ENCODE measurements at regions not wholly inside any gene's neighbourhood (a gene's known extent, or its start where the extent isn't known, plus 50 kb on each side); places are given as distances from the start of the nearest gene placed in this dataset.
A peak's percentile ranks its signal among the peaks of the same experiment; 100 is the strongest.
"Not testable (repeated sequence)": the region's sequence is repeated elsewhere in the genome, so short reads cannot be mapped to it uniquely, and the experiment has no call there.

DNA sequence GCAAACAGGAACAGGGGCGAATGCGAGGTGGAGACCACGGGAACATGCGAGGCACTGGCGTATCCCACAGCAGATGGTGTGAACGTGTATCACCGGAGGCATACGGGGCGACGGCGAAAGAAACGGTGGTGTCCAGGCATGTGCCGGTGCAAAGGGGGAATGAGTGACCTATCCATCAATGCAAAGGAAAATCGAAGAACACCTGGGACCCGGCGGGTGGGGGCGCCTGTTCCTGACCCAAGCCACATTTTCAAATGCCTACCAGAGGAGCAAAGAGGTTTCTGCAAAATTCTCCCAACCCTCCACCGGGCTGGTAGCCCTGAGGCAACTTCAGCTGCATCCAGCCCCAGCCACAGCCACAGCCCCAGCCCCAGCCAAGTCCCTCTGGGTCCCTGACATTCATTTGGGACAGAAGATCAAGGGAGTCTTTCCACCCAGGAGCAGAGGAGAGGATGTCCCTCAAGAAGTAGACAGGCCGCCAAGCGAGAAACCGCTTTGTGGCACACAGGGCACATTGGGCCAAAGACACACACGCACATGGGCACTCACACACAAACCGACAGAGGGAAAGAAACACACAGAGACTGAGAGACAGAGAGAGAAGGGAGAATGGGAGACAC lies 164.0 kb upstream of the ZNF337 start:
- ChIA-PET POLR2A (ENCODE audit: low non-redundant PET) (interaction anchor here (0.6 kb wide), 1 partner anchor 249 kb away, joined by 3 read pairs; no protein-coding TSS in a partner anchor), CTCF (interaction anchor here (0.7 kb wide), 1 partner anchor 182 kb away, joined by 4 read pairs; no protein-coding TSS in a partner anchor)
- TF ChIP-seq, protein P1, sequence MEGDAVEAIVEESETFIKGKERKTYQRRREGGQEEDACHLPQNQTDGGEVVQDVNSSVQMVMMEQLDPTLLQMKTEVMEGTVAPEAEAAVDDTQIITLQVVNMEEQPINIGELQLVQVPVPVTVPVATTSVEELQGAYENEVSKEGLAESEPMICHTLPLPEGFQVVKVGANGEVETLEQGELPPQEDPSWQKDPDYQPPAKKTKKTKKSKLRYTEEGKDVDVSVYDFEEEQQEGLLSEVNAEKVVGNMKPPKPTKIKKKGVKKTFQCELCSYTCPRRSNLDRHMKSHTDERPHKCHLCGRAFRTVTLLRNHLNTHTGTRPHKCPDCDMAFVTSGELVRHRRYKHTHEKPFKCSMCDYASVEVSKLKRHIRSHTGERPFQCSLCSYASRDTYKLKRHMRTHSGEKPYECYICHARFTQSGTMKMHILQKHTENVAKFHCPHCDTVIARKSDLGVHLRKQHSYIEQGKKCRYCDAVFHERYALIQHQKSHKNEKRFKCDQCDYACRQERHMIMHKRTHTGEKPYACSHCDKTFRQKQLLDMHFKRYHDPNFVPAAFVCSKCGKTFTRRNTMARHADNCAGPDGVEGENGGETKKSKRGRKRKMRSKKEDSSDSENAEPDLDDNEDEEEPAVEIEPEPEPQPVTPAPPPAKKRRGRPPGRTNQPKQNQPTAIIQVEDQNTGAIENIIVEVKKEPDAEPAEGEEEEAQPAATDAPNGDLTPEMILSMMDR (conservative IDR thresholded peaks at IDR 0.05; ENCODE audit: low read depth) = no peak
- no peak overlapping the region for H3K27ac ChIP-seq
- DNase-seq (ENCODE audit: low spot score) = no peak

DNA sequence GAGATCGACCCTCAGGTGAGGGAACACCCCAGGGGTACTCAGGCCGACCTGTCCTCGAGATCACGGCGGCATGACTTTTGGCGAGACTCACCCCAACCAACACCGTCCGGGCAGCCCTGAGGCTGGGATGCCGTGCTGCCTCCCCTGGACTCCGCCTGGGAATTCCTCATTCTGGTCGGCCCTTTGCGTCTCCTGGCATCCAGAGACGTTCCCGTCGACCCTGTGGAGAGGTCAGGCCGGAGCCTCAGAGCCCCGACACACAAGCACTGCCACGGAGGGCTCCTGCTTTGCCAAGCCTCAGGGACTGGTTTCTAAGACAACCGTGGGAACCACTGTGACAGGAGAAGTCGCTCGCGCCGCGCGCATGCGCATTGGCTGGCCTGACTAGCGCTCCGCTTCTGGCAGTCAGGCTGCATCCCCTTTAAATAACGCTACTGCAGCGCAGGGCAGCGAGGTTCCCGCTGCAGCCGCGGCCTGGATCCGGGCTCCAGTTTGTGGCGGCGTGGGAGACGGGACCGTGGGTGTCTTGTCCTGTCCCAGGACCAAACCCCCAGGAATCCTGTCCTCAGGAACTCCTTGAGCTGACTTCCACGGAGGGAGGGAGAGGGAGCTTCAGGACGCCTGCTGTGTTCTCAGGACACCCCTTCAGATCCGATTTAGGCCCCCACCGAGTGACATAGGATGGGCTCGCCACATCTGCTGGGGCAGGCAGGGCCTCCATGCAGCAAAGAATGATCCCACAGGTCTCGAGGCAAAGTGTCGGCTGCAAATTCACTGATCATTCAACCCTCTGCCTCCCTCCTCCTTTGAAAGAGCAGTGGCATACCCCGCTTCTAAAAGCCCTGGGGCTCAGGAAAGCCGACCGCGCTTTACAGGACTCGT lies 163.2 kb upstream of the ZNF337 start:
- POLR2A ChIA-PET (ENCODE audit: low non-redundant PET) = no interaction called here
- H3K27ac ChIP-seq = no peak overlapping the region
- TF ChIP-seq, protein P1 (conservative IDR thresholded peaks at IDR 0.05; ENCODE audit: low read depth) = no peak
- DNase-seq (ENCODE audit: low spot score) = peak; percentile 29
- CTCF ChIA-PET = no interaction called here

DNA sequence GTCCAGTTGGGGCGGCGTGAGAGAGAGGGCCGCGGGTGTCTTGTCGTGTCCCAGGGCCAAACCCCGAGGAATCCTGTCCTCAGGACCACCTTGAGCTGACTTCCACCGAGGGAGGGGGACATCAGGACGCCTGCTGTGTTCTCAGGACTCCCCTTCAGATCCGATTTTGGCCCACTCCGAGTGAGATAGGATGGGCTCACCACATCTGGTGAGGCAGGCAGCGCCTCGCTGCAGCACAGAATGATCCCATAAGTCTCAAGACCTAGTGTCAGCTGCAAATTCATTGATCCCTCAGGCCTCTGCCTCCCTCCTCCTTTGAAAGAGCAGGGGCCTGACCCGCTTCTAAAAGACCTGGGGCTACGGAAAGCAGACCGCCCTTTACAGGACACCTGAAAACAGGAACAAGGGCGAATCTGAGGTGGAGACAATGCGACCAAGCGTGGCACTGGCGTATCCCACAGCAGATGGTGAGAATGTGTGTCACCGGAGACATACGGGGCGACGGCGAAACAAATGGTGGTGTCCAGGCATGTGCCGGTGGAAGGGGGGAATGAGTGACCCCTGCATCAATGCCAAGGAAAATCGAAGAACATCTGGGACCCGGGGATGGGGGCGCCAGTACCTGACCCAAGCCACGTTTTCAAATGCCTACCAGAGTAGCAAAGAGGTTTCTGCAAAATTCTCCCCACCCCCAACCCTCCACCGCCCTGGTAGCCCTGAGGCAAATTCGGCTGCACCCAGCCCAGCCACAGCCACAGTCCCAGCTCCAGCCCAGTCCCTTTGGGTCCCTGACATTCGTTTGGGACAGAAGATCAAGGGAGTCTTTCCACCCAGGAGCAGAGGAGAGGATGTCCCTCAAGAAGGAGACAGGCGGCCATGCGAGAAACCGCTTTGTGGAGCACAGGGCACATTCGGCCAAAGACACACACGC lies 162.1 kb upstream of the ZNF337 start:
- no peak for DNase-seq (ENCODE audit: low spot score)
- TF ChIP-seq, protein P1 (conservative IDR thresholded peaks at IDR 0.05; ENCODE audit: low read depth) = no peak
- CTCF ChIA-PET = no interaction called here
- no peak overlapping the region for H3K27ac ChIP-seq
- POLR2A ChIA-PET (ENCODE audit: low non-redundant PET) = no interaction called here

DNA sequence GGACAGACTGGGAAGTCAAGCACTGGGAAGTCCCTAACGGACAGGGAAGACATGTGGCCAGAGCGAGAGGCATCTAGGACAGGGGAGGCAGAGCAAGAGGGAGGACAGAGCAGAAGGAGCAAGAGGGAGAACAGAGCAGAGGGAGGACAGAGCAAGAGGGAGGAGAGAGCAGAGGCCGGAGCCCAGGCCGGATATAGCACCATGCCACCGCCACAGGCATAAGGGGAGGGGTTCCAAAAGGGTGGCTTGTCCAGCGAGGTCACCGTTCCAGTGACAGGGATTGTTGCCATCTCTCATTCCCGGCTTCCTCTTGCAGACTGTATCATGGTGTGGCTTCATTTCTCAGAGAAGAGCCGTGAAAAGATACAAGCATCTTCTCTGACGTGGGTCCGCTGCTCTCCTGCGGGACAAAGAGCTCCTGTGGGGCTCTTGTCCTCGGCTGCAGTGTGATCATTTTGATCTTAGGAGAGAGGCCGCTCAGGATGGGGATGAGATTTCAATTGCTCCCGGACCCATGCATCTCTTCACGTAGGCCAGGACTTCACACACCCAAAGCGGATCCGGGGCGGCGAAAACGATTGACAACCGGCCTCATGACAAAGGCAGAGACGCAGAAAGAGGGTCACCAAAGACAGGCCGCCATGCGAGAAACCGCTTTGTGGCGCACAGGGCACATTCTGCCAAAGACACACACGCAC lies 160.6 kb upstream of the ZNF337 start:
- CTCF ChIA-PET; POLR2A ChIA-PET (ENCODE audit: low non-redundant PET); DNase-seq (ENCODE audit: low spot score); H3K27ac ChIP-seq: not testable (repeated sequence)

DNA sequence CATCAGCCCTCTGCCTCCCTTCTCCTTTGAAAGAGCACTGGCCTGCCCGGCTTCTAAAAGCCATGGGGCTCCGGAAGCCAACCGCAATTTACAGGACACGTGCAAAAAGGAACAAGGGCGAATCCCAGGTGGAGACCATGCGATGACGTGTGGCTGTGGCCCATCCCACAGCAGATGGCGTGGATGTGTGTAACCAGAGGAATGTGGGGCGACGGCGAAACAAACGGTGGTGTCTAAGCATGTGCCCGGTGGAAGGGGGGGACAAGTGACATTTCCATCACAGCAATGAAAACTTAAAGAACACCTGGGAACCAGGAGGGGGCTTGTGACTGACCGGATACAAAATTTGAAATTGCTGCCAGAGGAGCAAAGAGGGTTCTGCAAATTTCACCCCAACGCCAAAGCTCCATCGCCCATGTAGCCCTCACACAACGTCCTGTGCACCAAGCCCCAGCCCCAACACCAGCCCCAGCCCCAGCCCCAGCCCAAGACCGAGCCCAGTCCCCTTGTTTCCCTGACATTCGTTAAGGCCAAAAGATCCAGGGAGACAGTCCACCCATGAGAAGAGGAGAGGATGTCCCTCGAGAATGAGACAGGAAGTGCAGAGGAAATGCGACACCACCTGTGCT lies 159.7 kb upstream of the ZNF337 start:
- ChIA-PET POLR2A (ENCODE audit: low non-redundant PET) (no interaction called here), CTCF (no interaction called here)
- DNase-seq (ENCODE audit: low spot score) = no peak
- H3K27ac ChIP-seq = no peak overlapping the region
- TF ChIP-seq, protein P1 (conservative IDR thresholded peaks at IDR 0.05; ENCODE audit: low read depth) = no peak

DNA sequence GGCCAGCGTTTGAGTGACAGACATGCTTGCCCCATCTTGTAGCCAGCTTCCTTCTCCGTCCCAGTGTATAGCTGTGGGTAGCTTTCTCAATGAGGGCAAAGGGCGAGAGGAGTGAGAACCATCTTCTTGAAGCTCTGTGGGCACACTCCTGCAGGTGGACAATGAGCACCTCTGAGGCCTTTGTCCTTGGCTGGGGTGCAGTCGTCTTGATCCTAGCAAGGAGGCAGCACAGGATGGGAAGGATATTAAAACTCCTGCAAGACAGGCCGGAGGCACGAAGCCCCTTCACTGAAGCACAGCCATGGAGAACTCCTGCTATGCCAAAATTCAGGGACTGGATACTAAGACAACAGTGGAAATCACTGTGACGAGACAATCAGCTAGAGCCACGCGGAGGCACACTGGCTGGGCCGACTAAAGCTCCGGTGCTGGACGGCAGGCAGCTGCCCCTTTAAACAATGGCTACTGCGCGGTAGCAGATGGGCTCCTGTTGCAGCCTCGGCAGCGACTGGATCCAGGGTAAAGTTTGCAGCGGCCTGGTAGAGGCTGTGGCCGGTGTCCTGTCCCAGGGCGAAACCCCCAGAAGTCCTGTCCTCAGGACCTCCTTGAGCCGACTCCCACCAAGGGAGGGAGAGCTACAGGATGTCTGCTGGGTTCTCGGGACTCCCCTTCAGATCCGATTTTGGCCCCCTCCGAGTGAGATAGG lies 159.0 kb upstream of the ZNF337 start:
- DNase-seq (ENCODE audit: low spot score); CTCF ChIA-PET; H3K27ac ChIP-seq; POLR2A ChIA-PET (ENCODE audit: low non-redundant PET): not testable (repeated sequence)

DNA sequence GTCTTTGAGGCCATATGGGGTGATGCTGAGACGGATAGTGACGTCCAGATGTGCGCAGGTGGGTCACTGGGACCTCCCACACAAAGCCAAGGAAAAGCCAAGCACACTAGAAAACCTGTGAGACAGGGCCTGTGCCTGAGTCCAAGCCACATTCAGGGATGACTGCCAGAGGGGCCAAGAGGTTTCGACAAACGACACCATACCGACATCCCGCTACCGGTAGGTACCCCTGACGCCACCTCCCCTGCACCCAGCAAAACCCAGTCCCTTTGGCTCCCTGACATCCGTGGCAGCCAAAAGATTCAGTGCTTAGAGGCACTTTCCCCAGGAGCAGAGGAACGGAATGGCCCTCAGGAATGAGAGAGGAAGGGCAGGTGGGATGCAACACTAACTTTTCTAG lies 158.0 kb upstream of the ZNF337 start:
- CTCF ChIA-PET; DNase-seq (ENCODE audit: low spot score); H3K27ac ChIP-seq; POLR2A ChIA-PET (ENCODE audit: low non-redundant PET): not testable (repeated sequence)

DNA sequence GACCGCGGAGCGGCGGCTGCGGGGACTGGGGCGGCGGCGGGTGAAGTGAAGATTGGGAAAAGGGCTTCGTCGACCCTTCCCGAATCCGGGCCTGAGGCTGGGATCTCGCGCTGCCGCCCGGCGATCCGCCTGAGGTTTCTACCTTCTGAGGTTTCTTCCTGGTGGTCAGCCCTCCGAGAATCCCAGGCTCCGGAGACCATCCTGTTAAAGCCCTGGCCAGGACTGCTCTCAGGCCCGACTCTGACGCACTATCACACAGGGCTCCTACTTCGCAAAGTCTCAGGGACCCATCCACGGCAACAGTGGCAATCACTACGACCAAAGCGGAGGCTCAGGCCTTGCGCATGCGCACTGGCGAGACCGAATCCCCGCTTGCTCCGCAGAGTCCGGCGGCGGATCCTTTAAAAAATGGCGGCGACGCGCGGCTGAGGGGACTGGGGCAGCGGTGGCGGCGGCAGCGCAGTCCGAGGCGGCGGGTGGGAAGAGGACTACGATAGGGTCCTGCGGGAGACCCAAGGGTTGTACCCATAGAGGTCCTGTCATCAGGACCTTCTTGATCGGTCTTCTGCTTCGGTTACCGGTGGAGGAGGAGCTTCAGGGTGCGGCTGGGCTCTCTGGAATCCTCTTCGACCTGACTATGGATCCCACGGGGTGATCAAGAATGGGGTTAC lies 157.2 kb upstream of the ZNF337 start:
- peak; percentile 62 for DNase-seq (ENCODE audit: low spot score)
- CTCF ChIA-PET; POLR2A ChIA-PET (ENCODE audit: low non-redundant PET): not testable (repeated sequence)
- peak overlapping the region; percentile 68 for H3K27ac ChIP-seq

DNA sequence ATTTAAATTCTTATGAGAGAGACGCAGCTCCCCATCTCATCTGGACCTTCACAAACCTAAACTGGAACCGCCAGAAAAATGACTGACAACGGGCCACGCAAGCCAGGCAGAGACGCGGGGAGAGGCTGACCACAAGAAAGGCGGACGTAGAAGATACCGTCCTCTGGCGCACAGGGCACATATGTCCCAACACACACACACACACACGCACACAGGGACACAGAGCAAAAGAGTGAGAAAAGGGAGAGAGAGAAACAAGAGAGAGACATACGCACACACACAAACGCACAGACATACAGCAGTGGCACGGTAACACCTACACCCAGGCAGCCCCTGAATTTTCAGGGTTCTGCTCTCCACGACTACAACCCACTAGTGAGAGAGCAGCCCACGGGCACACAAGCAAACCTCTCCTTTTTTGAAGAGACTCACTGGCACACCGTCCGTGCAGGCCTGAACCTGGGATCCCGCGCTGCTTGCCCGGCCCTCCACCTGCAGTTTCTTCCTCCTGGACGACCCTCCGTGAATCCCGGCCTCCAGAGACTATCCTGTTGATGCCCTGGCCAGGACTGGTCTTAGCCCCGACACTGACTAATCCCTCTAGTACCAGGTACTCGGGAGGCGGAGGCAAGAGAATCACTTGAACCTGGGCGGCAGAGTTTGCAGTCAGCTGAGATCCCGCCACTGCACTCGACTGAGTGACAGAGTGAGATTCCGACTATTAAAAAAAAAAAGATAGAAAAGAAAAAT lies 156.5 kb upstream of the ZNF337 start:
- CTCF ChIA-PET = not testable (repeated sequence)

More for the DNA sequence above, 156.5 kb upstream of the ZNF337 start:
- POLR2A ChIA-PET (ENCODE audit: low non-redundant PET); DNase-seq (ENCODE audit: low spot score): not testable (repeated sequence)
- peak overlapping the region; percentile 68 for H3K27ac ChIP-seq

Measured in RWPE1 (cell line).